ENCODE measurements at regions not wholly inside any gene's neighbourhood (a gene's known extent, or its start where the extent isn't known, plus 50 kb on each side); places are given as distances from the start of the nearest gene placed in this dataset.

GRCh38 chr16:86289907-86290306, 220.4 kb upstream of the FOXF1 start:
- no peak for DNase-seq

GRCh38 chr16:86291491-86291890, 218.8 kb upstream of the FOXF1 start:
- no peak for DNase-seq

GRCh38 chr16:86292171-86292775, 218.1 kb upstream of the FOXF1 start:
- no peak for DNase-seq

- no peak for DNase-seq
Measured at GRCh38 chr16:86292942-86293341, 217.4 kb upstream of the FOXF1 start.

GRCh38 chr16:86293906-86294305, 216.4 kb upstream of the FOXF1 start:
- DNase-seq: no peak

- no peak for DNase-seq
Measured at GRCh38 chr16:86294535-86295196, 215.7 kb upstream of the FOXF1 start.

GRCh38 chr16:86296256-86296655, 214.1 kb upstream of the FOXF1 start:
- no peak for DNase-seq

- DNase-seq: no peak
Measured at GRCh38 chr16:86297391-86297790, 212.9 kb upstream of the FOXF1 start.

GRCh38 chr16:86297866-86298757, 212.2 kb upstream of the FOXF1 start:
- no peak for DNase-seq

GRCh38 chr16:86298758-86299134, 211.6 kb upstream of the FOXF1 start:
- no peak for DNase-seq

GRCh38 chr16:86299882-86300610, 210.3 kb upstream of the FOXF1 start:
- no peak for DNase-seq

- no peak for DNase-seq
Measured at GRCh38 chr16:86300746-86301481, 209.4 kb upstream of the FOXF1 start.

- no peak for DNase-seq
Measured at GRCh38 chr16:86302421-86303109, 207.8 kb upstream of the FOXF1 start.

- DNase-seq: no peak
Measured at GRCh38 chr16:86303787-86304678, 206.3 kb upstream of the FOXF1 start.

GRCh38 chr16:86304868-86305267, 205.5 kb upstream of the FOXF1 start:
- no peak for DNase-seq

GRCh38 chr16:86305440-86305839, 204.9 kb upstream of the FOXF1 start:
- no peak for DNase-seq

GRCh38 chr16:86306011-86306644, 204.2 kb upstream of the FOXF1 start:
- DNase-seq: no peak

GRCh38 chr16:86306811-86307513, 203.4 kb upstream of the FOXF1 start:
- DNase-seq: no peak

Data from hypothalamus (tissue), 51 donors.